ENCODE measurements at regions not wholly inside any gene's neighbourhood (a gene's known extent, or its start where the extent isn't known, plus 50 kb on each side); places are given as distances from the start of the nearest gene placed in this dataset.

- no peak for DNase-seq
These were observed 133.7 kb downstream of the EDN1 start for GRCh38 chr6:12423832-12424231.

GRCh38 chr6:12426121-12426520 lies 136.0 kb downstream of the EDN1 start:
- no peak for DNase-seq

GRCh38 chr6:12431023-12431422 lies 140.9 kb downstream of the EDN1 start:
- DNase-seq: no peak

DNA sequence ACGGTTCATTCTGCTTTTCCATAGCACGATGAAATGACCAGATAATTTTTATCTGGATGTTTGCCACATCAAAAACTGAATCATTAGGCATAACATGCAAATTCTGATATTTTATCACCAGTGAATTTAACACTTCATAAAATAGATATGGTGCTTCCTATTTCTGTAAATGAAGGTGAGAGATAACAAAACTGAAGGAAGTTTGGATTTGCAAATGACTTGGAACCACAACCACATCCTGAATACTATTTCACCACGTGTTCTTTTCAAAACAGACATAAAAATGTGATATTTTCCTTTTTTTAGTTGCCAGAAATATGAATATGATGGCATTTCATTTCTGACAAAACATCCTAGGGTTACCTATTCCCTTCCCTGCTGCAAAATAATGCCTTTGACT lies 146.1 kb downstream of the EDN1 start:
- no peak for DNase-seq

GRCh38 chr6:12436683-12437082 lies 146.5 kb downstream of the EDN1 start:
- no peak for DNase-seq

- DNase-seq: no peak
These were observed 149.1 kb downstream of the EDN1 start for GRCh38 chr6:12439296-12439695.

GRCh38 chr6:12440981-12441380 lies 150.8 kb downstream of the EDN1 start:
- DNase-seq: no peak

GRCh38 chr6:12442455-12442854 lies 152.3 kb downstream of the EDN1 start:
- no peak for DNase-seq

GRCh38 chr6:12446394-12446793 lies 156.2 kb downstream of the EDN1 start:
- no peak for DNase-seq

DNA sequence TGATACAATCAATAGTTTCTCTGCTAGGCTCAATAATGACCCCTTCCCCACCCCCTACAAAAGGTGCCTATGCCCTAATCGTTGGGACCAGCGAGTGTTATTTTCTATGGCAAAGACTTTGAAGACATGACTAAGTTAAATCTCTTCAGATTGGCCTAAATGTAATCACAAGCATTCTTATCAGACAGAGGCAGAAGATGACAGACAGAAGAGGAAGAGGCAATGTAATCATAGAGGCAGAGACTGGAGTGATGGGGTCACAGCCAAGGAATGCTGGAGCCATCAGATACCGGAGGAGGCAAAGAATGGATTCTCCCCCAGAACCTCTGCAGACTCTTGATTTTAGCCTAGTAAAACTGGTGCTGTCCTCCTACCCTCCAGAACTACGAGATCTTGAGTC lies 159.3 kb downstream of the EDN1 start:
- no peak for DNase-seq

DNA sequence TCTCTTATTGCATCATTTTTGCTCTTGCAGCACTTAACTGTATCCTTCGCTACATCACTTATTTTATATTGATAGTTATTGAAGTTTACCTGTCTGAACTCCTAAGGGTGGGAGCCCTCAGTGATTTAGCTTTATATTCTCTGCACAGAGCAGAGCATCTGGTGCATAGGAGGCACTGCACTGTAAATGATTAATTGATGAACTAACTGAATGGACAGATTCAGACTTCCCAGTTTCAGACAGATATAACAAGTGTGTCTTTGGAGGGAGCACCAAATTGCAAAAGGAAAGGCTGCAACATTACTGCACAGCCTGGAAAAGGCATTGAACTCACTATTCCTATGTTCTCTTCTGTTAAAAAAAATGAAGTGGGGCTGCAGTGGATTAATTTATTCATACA lies 160.3 kb downstream of the EDN1 start:
- no peak for DNase-seq

- no peak for DNase-seq
These were observed 166.2 kb downstream of the EDN1 start for GRCh38 chr6:12456343-12456742.

- no peak for DNase-seq
These were observed 166.9 kb downstream of the EDN1 start for GRCh38 chr6:12457094-12457493.

GRCh38 chr6:12458558-12458957 lies 168.4 kb downstream of the EDN1 start:
- no peak for DNase-seq

DNA sequence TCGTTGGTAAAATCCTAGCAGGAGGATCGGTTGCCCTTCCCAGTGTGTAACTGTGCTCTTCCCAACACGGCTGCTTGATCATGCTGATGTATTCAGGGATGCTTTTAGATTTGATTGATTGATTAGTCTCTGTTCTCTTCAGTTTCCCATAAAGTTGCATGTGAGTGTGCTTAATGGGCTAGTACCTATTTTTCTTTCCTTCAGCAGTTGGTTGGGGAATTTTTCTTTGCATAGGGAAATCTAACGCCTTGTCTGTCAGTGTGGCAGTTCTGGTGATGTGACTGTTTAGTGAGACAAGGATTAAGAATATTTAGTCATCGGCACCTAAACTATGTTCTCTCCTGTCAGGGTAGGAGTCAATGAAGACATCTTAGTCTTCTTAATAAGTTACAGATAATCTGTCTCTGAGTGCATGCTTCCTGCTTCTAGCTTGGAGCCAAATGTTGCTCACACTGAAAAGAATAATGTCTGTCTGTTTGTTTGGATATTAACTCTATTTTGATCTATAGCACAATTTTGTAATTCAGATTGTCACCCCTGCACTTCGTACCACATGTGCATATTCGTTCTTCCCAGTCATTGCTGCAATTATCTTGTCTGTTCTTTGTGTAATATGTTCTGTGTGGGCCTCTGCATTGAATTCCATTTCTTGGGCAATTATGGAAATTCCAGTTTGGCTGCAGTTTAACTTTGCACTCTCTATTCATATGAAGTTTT lies 169.9 kb downstream of the EDN1 start:
- no peak for DNase-seq

DNA sequence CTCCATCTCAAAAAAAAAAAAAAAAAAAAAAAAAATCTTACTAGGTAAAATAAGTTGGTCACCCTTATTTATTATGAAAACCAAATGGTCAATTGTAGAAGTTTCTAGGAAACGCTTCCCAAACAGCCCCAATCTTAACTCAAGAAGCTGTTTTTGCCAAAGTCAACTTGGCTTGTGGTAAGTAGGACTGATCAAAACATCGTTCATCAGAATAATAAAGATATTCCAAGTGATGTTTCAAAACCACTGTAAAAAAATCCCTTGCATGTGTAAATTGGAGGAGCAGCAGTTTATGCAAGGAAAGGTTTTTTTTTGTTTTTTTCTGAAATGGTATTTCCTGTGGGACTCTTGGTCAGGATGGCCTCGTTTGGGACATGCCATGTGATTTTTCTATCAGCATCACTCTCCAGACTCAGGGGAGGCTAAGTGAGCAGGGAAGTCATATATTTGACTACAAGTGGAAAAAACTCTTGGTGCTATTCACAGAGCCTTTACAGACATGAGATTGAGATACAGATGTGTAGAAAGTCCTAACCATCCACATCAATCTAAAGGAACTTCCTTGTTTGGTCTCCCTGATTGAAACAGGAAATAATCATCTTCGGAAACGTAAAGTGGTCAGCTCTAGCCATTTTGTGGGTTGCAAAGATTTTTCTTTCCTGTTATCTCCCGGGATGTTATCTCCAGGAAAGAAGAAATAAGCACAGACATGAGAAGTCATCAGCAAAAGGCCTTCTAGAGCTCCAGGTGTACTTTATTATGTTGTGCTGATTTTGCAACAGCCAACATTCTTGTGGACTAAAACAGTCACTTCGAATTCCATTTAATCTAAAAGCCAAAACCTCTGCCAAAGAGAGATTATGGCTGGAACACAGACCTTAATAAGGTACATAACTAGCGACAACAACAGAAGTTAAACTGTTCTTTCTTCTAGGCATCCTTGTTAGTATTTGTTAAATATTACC lies 177.8 kb downstream of the EDN1 start:
- no peak for DNase-seq

GRCh38 chr6:12472601-12473038 lies 182.5 kb downstream of the EDN1 start:
- DNase-seq: no peak

GRCh38 chr6:12473494-12473893 lies 183.3 kb downstream of the EDN1 start:
- no peak for DNase-seq

GRCh38 chr6:12474167-12475140 lies 184.3 kb downstream of the EDN1 start:
- no peak for DNase-seq

GRCh38 chr6:12476484-12476883 lies 186.3 kb downstream of the EDN1 start:
- no peak for DNase-seq

DNA sequence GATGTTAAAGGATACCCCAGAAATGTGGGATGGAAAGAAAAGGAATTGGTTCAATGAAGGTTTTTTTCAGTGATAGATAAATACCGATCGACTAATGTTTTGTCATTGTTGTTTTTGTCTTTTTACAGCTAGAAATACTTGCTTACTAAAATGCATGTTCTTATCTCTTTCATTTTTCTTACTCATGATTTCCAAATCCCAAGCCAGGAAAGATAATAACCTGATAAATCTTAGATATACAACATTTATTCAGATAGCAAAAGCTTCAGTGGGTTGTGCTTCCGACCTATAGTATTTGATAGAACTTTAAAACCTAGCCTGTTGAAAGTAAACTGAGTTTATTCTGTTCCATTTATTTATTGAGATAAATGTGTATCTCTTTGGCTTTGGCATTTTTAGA lies 187.5 kb downstream of the EDN1 start:
- DNase-seq: no peak

GRCh38 chr6:12478921-12479320 lies 188.8 kb downstream of the EDN1 start:
- DNase-seq: no peak

DNA sequence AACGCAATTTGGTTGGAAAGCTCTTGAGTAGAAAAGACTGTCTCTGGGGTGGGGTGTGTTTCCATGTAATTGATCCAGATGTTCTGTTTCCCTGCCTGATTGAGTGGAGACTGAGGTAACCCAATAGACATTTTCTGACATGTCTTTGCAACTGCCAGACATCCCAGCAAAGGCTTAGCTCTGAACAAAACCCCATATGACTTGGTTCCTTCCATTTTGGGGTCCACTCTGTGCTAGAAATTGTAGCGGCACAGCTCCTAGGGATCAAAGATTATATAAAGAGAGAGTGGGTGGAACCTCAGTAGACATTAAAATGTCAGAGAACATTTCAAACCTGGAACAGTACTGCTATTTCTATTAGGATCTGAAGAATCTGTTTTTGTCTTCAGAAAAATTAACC lies 189.3 kb downstream of the EDN1 start:
- no peak for DNase-seq
